AG04450 (cell line): ENCODE measurements at regions not wholly inside any gene's neighbourhood (a gene's known extent, or its start where the extent isn't known, plus 50 kb on each side); places are given as distances from the start of the nearest gene placed in this dataset.
"Not testable (repeated sequence)": the region's sequence is repeated elsewhere in the genome, so short reads cannot be mapped to it uniquely, and the experiment has no call there.

Source experiments
- CTCF ChIA-PET: fragments of 300-600, 350-600 bp; formaldehyde crosslinking; extraction: SDS; loops from one replicate; lab custom pipeline; 2022; ENCODE audit warnings: antibody characterized with exemption, inconsistent platforms; lab: Charles Lee
- POLR2A ChIA-PET: fragments of 350-600 bp; formaldehyde crosslinking; extraction: SDS; loops from one replicate; lab custom pipeline; 2021; ENCODE audit warnings: antibody characterized with exemption, inconsistent platforms; lab: Yijun Ruan, JAX
- DNase-seq: peaks from one replicate; pipeline ENCODE4 v3.0.0-alpha.2; 2011; ENCODE audit warnings: low read depth, low spot score
- H3K27ac ChIP-seq: one replicate; pipeline ENCODE4 v1.5.1; 2012; ENCODE audit warnings: low read depth, low read length, control low read depth
- H3K27me3 ChIP-seq: one replicate; pipeline ENCODE4 v1.6.0; 2012; ENCODE audit warnings: low read length; ENCODE audit not compliant: control insufficient read depth, insufficient read depth
- H3K4me3 ChIP-seq: 2 replicates; pipeline ENCODE4 v1.5.1; 2011; ENCODE audit warnings: mild to moderate bottlenecking, low read depth, low read length, control low read depth
- H3K9me3 ChIP-seq: 2 replicates; pipeline ENCODE4 v1.5.1; 2012; ENCODE audit warnings: low read length; ENCODE audit not compliant: control insufficient read depth, insufficient read depth
- CTCF ChIP-seq: IDR thresholded peaks from 2 replicates; pipeline ENCODE4 v1.5.1; 2011; ENCODE audit warnings: low read depth, low read length, control low read depth, inconsistent platforms

GRCh38 chr20:48489656-48490055 lies 338.1 kb downstream of the PREX1 start:
- H3K4me3 ChIP-seq: no peak overlapping the region
- DNase-seq: no peak
- CTCF ChIA-PET: no interaction called here
- peaks cover 2% of the 10 kb centered on the region for H3K27me3 ChIP-seq
- POLR2A ChIA-PET: no interaction called here
- TF ChIP-seq CTCF: no peak
- H3K9me3 ChIP-seq: no peaks in the 10 kb centered on the region
- H3K27ac ChIP-seq: no peak overlapping the region

- CTCF ChIA-PET: no interaction called here
These were observed 338.7 kb downstream of the PREX1 start for GRCh38 chr20:48489046-48489463.

GRCh38 chr20:48488334-48489034 lies 339.3 kb downstream of the PREX1 start:
- DNase-seq, H3K9me3 ChIP-seq, H3K4me3 ChIP-seq, POLR2A ChIA-PET, CTCF ChIA-PET, H3K27me3 ChIP-seq, H3K27ac ChIP-seq: not testable (repeated sequence)

More at GRCh38 chr20:48489046-48489463, 338.7 kb downstream of the PREX1 start:
- TF ChIP-seq CTCF: no peak
- peaks cover 2% of the 10 kb centered on the region for H3K27me3 ChIP-seq
- POLR2A ChIA-PET: no interaction called here
- H3K9me3 ChIP-seq: no peaks in the 10 kb centered on the region
- DNase-seq: no peak
- no peak overlapping the region for H3K4me3 ChIP-seq
- H3K27ac ChIP-seq: no peak overlapping the region

- Histone ChIP-seq H3K27me3 (peaks cover 2% of the 10 kb centered on the region), H3K27ac (no peak overlapping the region), H3K4me3 (no peak overlapping the region), H3K9me3 (no peaks in the 10 kb centered on the region)
- CTCF ChIA-PET: no interaction called here
- DNase-seq: no peak
- no peak for TF ChIP-seq CTCF
- POLR2A ChIA-PET: no interaction called here
These were observed 341.7 kb downstream of the PREX1 start for GRCh38 chr20:48486065-48486464.

- POLR2A ChIA-PET, H3K4me3 ChIP-seq, DNase-seq, H3K27me3 ChIP-seq, H3K27ac ChIP-seq, H3K9me3 ChIP-seq, CTCF ChIA-PET: not testable (repeated sequence)
These were observed 342.6 kb downstream of the PREX1 start for GRCh38 chr20:48485153-48485552.

GRCh38 chr20:48483334-48484066 lies 344.3 kb downstream of the PREX1 start:
- POLR2A ChIA-PET: no interaction called here
- peaks cover 9% of the 10 kb centered on the region for H3K27me3 ChIP-seq
- no peak overlapping the region for H3K4me3 ChIP-seq
- H3K9me3 ChIP-seq: no peaks in the 10 kb centered on the region
- no peak overlapping the region for H3K27ac ChIP-seq
- CTCF ChIA-PET: no interaction called here
- no peak for DNase-seq
- TF ChIP-seq CTCF: no peak
